IMR-90 (cell line): ENCODE measurements at regions not wholly inside any gene's neighbourhood (a gene's known extent, or its start where the extent isn't known, plus 50 kb on each side); places are given as distances from the start of the nearest gene placed in this dataset.

Experiments
- TF ChIP-seq, protein P1 (sequence below): fragments of 150-350 bp; IDR thresholded peaks from 2 replicates; pipeline ENCODE4 v1.6.1; 2017; ENCODE audit warnings: mild to moderate bottlenecking, antibody characterized with exemption, low read length, low read depth
- TF ChIP-seq, protein P2 (sequence below): fragments of 150-350 bp; IDR thresholded peaks from 2 replicates; pipeline ENCODE4 v1.6.1; 2016; ENCODE audit warnings: low read depth, mild to moderate bottlenecking, low read length, moderate library complexity, borderline replicate concordance

DNA sequence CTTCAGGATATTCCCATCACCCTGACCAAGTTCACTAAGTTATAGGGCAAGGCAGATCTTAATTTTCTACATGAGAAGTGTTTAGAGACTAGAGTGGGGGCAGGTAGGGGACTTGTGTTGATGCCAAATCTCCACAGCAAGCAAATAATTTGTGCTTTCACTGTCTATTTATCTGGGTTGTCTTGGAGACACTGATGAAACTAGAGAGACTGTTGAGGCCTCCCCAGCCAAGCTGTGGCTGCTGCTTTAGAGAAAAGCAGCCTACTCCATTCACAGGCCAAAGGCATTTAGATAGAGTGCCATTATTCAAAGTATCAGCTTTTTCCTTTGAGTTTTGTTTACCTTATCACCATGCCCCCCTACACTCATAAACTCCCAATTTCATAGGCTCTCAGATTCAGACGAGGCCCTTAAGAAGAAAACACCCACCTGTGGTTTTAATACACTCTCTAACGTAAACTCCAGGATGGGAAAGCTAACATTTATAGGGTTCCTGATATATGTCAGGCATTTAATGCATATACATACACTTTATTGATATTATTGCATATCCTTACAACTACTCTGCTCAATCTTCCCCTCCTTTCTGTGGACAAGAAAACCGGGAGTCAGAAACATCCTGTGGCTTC lies 130.4 kb upstream of the FOXB1 start:
- TF ChIP-seq, protein P1, sequence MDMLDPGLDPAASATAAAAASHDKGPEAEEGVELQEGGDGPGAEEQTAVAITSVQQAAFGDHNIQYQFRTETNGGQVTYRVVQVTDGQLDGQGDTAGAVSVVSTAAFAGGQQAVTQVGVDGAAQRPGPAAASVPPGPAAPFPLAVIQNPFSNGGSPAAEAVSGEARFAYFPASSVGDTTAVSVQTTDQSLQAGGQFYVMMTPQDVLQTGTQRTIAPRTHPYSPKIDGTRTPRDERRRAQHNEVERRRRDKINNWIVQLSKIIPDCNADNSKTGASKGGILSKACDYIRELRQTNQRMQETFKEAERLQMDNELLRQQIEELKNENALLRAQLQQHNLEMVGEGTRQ = no peak
- TF ChIP-seq, protein P2, sequence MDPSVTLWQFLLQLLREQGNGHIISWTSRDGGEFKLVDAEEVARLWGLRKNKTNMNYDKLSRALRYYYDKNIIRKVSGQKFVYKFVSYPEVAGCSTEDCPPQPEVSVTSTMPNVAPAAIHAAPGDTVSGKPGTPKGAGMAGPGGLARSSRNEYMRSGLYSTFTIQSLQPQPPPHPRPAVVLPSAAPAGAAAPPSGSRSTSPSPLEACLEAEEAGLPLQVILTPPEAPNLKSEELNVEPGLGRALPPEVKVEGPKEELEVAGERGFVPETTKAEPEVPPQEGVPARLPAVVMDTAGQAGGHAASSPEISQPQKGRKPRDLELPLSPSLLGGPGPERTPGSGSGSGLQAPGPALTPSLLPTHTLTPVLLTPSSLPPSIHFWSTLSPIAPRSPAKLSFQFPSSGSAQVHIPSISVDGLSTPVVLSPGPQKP = no peak
